Breast epithelium (tissue), 4 donors: ENCODE measurements at regions not wholly inside any gene's neighbourhood (a gene's known extent, or its start where the extent isn't known, plus 50 kb on each side); places are given as distances from the start of the nearest gene placed in this dataset.

Source experiments
- DNase-seq, 2 donors: peaks; one replicate each; pipeline ENCODE4 v3.0.0-alpha.2; 2019; ENCODE audit warnings: low spot score in 2 of 2
- H3K27ac ChIP-seq, 2 donors: fragments of 200-600 bp; sonication (generic) in 1 of 2; one replicate each; pipeline ENCODE4 v1.5.1; 2016 to 2019; ENCODE audit warnings: mild to moderate bottlenecking in 1 of 2
- H3K27me3 ChIP-seq, 2 donors: fragments of 200-600 bp; sonication (generic) in 1 of 2; one replicate each; pipeline versions ENCODE4 v1.5.1 to v1.6.0; 2017 to 2019; ENCODE audit warnings: control low read depth in 1 of 2, mild to moderate bottlenecking in 1 of 2
- H3K36me3 ChIP-seq: fragments of 200-600 bp; one replicate; pipeline ENCODE4 v1.5.1; 2019
- H3K4me1 ChIP-seq, 2 donors: fragments of 200-600 bp; sonication (generic); one replicate each; pipeline ENCODE4 v1.5.1; 2016 to 2019; ENCODE audit warnings: control low read depth in 1 of 2
- H3K4me3 ChIP-seq, 3 donors: fragments of 200-600 bp; sonication (generic); 1 replicate in 2 of 3; 2 replicates in 1 of 3; pipeline ENCODE4 v1.5.1; 2016 to 2019; ENCODE audit warnings: mild to moderate bottlenecking in 3 of 3, moderate library complexity in 2 of 3
- H3K9me3 ChIP-seq, 2 donors: fragments of 200-600 bp; sonication (generic) in 1 of 2; one replicate each; pipeline ENCODE4 v1.5.1; 2016 to 2019; ENCODE audit warnings: control low read depth in 1 of 2
- CTCF ChIP-seq, 3 donors: fragments of 450-650 bp; IDR thresholded peaks; one replicate each; pipeline ENCODE4 v1.5.1; 2016 to 2017; ENCODE audit warnings: antibody characterized with exemption in 3 of 3, mild to moderate bottlenecking in 3 of 3, moderate library complexity in 3 of 3
- POLR2A ChIP-seq: fragments of 450-650 bp; IDR thresholded peaks from one replicate; pipeline ENCODE4 v1.6.1; 2016; ENCODE audit warnings: antibody characterized with exemption, mild to moderate bottlenecking, moderate library complexity
- POLR2AphosphoS5 ChIP-seq, 3 donors: sonication (generic); formaldehyde crosslinking; IDR thresholded peaks; one replicate each; pipeline ENCODE4 v1.6.1; 2017; ENCODE audit warnings: antibody characterized with exemption in 3 of 3
- intact Hi-C: fragments of 100-400 bp; cut with DNase I; formaldehyde crosslinking; loops from one replicate; pipeline ENCODE4 v1.15.1; 2023; ENCODE audit warnings: low total_unique reads

- no peaks in the 10 kb centered on the region for H3K4me1 ChIP-seq
- no peak for TF ChIP-seq POLR2A
- no peak for TF ChIP-seq CTCF (IDR thresholded peaks at IDR 0.05)
- no peak for TF ChIP-seq POLR2AphosphoS5 (IDR thresholded peaks at IDR 0.05)
- H3K9me3 ChIP-seq, result peaks cover 0 to under 1% of the 10 kb centered on the region in 2 donors
- intact Hi-C loops, result loop anchor here (10.0 kb wide), 1 partner anchor 461 kb away; no protein-coding TSS in a partner anchor
- H3K4me3 ChIP-seq, result no peak overlapping the region
- no peaks in the 10 kb centered on the region for H3K27me3 ChIP-seq
- DNase-seq, result no peak
- H3K36me3 ChIP-seq, result no peaks in the 10 kb centered on the region
- no peak overlapping the region for H3K27ac ChIP-seq
Measured at GRCh38 chr2:144285324-144285723, 234.6 kb downstream of the ZEB2 start.

DNA sequence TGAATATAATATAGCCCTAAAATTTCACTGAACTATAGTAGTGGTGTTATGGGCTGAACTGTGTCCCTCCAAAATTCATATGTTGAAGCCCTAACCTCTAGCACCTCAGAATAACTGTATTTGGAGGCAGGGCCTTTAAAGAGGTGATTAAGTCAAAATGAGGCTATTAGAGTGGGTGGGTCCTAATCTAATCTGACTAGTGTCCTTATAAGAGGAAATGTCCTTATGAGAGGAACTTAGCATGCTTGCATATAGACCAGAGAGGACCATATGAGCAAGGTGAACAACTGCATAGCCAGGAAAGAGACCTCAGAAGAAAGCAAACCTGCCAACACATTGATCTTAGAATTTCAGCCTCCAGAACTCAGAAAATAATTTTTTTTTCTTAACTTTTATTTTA is 238.4 kb downstream of the ZEB2 start:
- Histone ChIP-seq H3K4me1 (no peaks in the 10 kb centered on the region), H3K4me3 (no peak overlapping the region), H3K9me3 (no peaks in the 10 kb centered on the region), H3K27me3 (no peaks in the 10 kb centered on the region), H3K27ac (no peak overlapping the region), H3K36me3 (no peaks in the 10 kb centered on the region)
- no peak for TF ChIP-seq POLR2AphosphoS5 (IDR thresholded peaks at IDR 0.05)
- TF ChIP-seq POLR2A, result no peak
- no peak for TF ChIP-seq CTCF (IDR thresholded peaks at IDR 0.05)
- intact Hi-C loops, result loop anchor here (10.0 kb wide), 1 partner anchor 457 kb away; no protein-coding TSS in a partner anchor
- no peak for DNase-seq

DNA sequence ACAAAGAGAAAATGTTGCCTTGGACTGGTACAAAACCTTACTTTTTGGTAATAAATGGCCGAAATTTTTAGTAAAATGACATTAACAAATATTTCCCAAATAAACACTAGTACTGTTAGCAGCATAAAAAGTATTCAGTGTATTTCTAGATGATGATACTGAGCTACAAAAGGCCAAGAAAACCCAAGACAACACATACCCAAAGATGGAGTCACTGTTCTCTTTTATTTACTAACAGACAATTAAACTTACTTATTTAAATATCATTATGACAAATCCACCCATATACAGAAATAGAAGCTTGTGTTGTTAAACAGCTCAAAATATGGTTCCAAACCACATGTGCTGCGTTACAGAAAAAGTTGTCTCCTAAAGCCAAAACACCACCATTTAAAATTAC is 239.9 kb downstream of the ZEB2 start:
- H3K27ac ChIP-seq, result no peak overlapping the region
- no peak for DNase-seq
- intact Hi-C loops, result loop anchor here (10.0 kb wide), 1 partner anchor 455 kb away; no protein-coding TSS in a partner anchor
- no peaks in the 10 kb centered on the region for H3K27me3 ChIP-seq
- TF ChIP-seq POLR2A (no peak), CTCF (IDR thresholded peaks at IDR 0.05) (no peak)
- H3K9me3 ChIP-seq, result no peaks in the 10 kb centered on the region
- H3K4me1 ChIP-seq, result no peaks in the 10 kb centered on the region
- no peaks in the 10 kb centered on the region for H3K36me3 ChIP-seq
- no peak overlapping the region for H3K4me3 ChIP-seq

GRCh38 chr2:144279165-144279564 is 240.8 kb downstream of the ZEB2 start:
- TF ChIP-seq CTCF (IDR thresholded peaks at IDR 0.05), result no peak
- no peak for TF ChIP-seq POLR2A
- no peak for TF ChIP-seq POLR2AphosphoS5 (IDR thresholded peaks at IDR 0.05)

GRCh38 chr2:144277622-144278354 is 242.1 kb downstream of the ZEB2 start:
- Histone ChIP-seq H3K9me3 (no peaks in the 10 kb centered on the region), H3K4me1 (no peaks in the 10 kb centered on the region), H3K4me3 (no peak overlapping the region), H3K27me3 (no peaks in the 10 kb centered on the region), H3K36me3 (no peaks in the 10 kb centered on the region), H3K27ac (no peak overlapping the region)
- intact Hi-C loops, result no loop called here
- TF ChIP-seq CTCF (IDR thresholded peaks at IDR 0.05) (no peak), POLR2A (no peak), POLR2AphosphoS5 (IDR thresholded peaks at IDR 0.05) (no peak)
- no peak for DNase-seq

More at GRCh38 chr2:144279165-144279564, 240.8 kb downstream of the ZEB2 start:
- DNase-seq, result no peak
- no peak overlapping the region for H3K27ac ChIP-seq
- intact Hi-C loops, result no loop called here
- no peak overlapping the region for H3K4me3 ChIP-seq
- H3K9me3 ChIP-seq, result no peaks in the 10 kb centered on the region
- H3K36me3 ChIP-seq, result no peaks in the 10 kb centered on the region
- no peaks in the 10 kb centered on the region for H3K27me3 ChIP-seq
- no peaks in the 10 kb centered on the region for H3K4me1 ChIP-seq
